Breast epithelium (tissue), 4 donors: ENCODE measurements at regions not wholly inside any gene's neighbourhood (a gene's known extent, or its start where the extent isn't known, plus 50 kb on each side); places are given as distances from the start of the nearest gene placed in this dataset.

Experiments used
- DNase-seq, 2 donors: peaks; one replicate each; pipeline ENCODE4 v3.0.0-alpha.2; 2019; ENCODE audit warnings: low spot score in 2 of 2
- H3K27ac ChIP-seq, 2 donors: fragments of 200-600 bp; sonication (generic) in 1 of 2; one replicate each; pipeline ENCODE4 v1.5.1; 2016 to 2019; ENCODE audit warnings: mild to moderate bottlenecking in 1 of 2
- H3K27me3 ChIP-seq, 2 donors: fragments of 200-600 bp; sonication (generic) in 1 of 2; one replicate each; pipeline versions ENCODE4 v1.5.1 to v1.6.0; 2017 to 2019; ENCODE audit warnings: control low read depth in 1 of 2, mild to moderate bottlenecking in 1 of 2
- H3K36me3 ChIP-seq: fragments of 200-600 bp; one replicate; pipeline ENCODE4 v1.5.1; 2019
- H3K4me1 ChIP-seq, 2 donors: fragments of 200-600 bp; sonication (generic); one replicate each; pipeline ENCODE4 v1.5.1; 2016 to 2019; ENCODE audit warnings: control low read depth in 1 of 2
- H3K4me3 ChIP-seq, 3 donors: fragments of 200-600 bp; sonication (generic); 1 replicate in 2 of 3; 2 replicates in 1 of 3; pipeline ENCODE4 v1.5.1; 2016 to 2019; ENCODE audit warnings: mild to moderate bottlenecking in 3 of 3, moderate library complexity in 2 of 3
- H3K9me3 ChIP-seq, 2 donors: fragments of 200-600 bp; sonication (generic) in 1 of 2; one replicate each; pipeline ENCODE4 v1.5.1; 2016 to 2019; ENCODE audit warnings: control low read depth in 1 of 2
- POLR2A ChIP-seq: fragments of 450-650 bp; IDR thresholded peaks from one replicate; pipeline ENCODE4 v1.6.1; 2016; ENCODE audit warnings: antibody characterized with exemption, mild to moderate bottlenecking, moderate library complexity
- POLR2AphosphoS5 ChIP-seq, 3 donors: sonication (generic); formaldehyde crosslinking; IDR thresholded peaks; one replicate each; pipeline ENCODE4 v1.6.1; 2017; ENCODE audit warnings: antibody characterized with exemption in 3 of 3
- intact Hi-C: fragments of 100-400 bp; cut with DNase I; formaldehyde crosslinking; loops from one replicate; pipeline ENCODE4 v1.15.1; 2023; ENCODE audit warnings: low total_unique reads
- TF ChIP-seq, protein P1 (sequence below), 3 donors: fragments of 450-650 bp; IDR thresholded peaks; one replicate each; pipeline ENCODE4 v1.5.1; 2016 to 2017; ENCODE audit warnings: antibody characterized with exemption in 3 of 3, mild to moderate bottlenecking in 3 of 3, moderate library complexity in 3 of 3

DNA sequence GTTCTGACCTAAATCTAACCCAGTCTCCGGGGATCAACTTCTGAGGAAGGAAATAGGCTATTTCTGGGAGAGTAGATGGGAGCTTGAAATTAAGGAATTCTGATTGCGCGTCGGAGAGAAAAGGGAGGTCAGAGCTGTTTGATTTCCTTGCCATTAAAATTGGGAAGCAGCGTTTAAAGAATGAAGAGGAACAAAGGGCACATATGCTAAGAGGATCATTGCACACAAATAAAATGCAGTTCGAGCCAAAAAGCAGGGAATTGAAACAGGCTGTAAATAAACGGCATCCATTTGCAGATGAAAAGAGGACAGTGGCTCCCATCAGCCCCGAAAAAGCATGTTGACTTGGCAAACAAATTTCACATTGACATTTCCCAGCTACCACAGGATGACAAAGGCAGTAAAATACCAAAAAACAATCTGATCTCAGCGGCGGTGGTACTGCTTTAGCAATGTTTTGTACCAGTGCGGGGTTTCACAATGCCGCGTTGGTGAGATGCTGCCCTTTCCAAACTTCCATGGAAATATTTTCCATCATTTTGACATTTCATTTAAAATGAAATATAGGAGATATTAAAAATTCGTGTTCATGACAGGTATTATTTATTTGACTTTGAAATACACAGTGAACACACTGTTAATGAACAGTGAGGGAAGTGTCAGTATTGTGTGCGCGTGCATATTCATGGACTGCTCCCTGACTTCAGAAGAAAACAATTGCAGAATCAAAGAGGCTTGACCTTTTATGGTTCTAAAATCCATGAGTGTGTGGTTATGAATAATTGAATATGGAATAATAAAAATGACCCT, 108.8 kb downstream of the SQOR start:
- H3K4me3 ChIP-seq: peak overlapping the region in 1 of 3 donors; percentile 11
- no peak for DNase-seq
- no peaks in the 10 kb centered on the region for H3K4me1 ChIP-seq
- no peaks in the 10 kb centered on the region for H3K36me3 ChIP-seq
- TF ChIP-seq POLR2A (no peak), POLR2AphosphoS5 (IDR thresholded peaks at IDR 0.05) (no peak)
- TF ChIP-seq, protein P1, sequence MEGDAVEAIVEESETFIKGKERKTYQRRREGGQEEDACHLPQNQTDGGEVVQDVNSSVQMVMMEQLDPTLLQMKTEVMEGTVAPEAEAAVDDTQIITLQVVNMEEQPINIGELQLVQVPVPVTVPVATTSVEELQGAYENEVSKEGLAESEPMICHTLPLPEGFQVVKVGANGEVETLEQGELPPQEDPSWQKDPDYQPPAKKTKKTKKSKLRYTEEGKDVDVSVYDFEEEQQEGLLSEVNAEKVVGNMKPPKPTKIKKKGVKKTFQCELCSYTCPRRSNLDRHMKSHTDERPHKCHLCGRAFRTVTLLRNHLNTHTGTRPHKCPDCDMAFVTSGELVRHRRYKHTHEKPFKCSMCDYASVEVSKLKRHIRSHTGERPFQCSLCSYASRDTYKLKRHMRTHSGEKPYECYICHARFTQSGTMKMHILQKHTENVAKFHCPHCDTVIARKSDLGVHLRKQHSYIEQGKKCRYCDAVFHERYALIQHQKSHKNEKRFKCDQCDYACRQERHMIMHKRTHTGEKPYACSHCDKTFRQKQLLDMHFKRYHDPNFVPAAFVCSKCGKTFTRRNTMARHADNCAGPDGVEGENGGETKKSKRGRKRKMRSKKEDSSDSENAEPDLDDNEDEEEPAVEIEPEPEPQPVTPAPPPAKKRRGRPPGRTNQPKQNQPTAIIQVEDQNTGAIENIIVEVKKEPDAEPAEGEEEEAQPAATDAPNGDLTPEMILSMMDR (IDR thresholded peaks at IDR 0.05): no peak
- no peak overlapping the region for H3K27ac ChIP-seq
- no peaks in the 10 kb centered on the region for H3K27me3 ChIP-seq
- intact Hi-C loops: no loop called here
- H3K9me3 ChIP-seq: no peaks in the 10 kb centered on the region

DNA sequence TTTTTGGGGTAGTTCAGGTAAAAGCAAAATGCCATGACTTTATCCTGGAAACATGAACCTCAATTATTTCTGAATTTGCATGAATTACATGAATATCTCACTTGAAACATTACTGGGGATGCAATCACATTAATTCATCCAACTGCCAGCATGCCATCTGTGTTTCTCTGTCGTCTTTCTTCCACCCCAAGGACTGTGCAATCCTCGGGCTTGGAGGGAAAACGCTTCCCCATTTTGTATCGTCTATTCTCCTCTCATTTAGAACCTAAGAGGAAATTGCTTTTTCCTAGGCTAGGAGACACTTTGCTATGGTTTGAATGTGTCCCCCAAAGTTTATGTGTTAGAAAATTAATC, 109.4 kb downstream of the SQOR start:
- Histone ChIP-seq H3K4me1 (no peaks in the 10 kb centered on the region), H3K27me3 (no peaks in the 10 kb centered on the region), H3K9me3 (no peaks in the 10 kb centered on the region), H3K36me3 (no peaks in the 10 kb centered on the region), H3K27ac (no peak overlapping the region), H3K4me3 (no peak overlapping the region)
- DNase-seq: no peak
- TF ChIP-seq, protein P1 (IDR thresholded peaks at IDR 0.05): no peak
- TF ChIP-seq POLR2A: no peak
- no peak for TF ChIP-seq POLR2AphosphoS5 (IDR thresholded peaks at IDR 0.05)
- intact Hi-C loops: no loop called here

DNA sequence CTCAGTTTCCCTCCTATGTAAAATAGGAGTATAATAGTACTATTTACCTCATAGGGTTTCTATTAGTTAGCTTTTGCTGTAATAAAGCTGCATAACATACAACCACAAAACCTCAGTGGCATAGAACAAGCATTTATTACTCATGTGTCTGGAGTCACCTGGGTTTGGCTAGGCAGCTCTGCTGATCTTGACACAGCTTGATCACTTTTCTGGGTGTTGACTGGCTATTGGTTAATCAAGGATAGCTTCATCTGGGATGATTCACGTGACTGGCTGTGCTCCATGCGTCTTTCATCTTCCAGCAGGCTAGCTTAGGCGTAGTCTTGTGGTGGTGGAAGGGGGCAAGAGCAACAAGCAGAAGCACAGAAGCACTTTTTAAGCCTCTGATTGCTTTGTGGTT, 112.6 kb downstream of the SQOR start:
- Histone ChIP-seq H3K27me3 (no peaks in the 10 kb centered on the region), H3K36me3 (no peaks in the 10 kb centered on the region), H3K9me3 (no peaks in the 10 kb centered on the region), H3K4me1 (no peaks in the 10 kb centered on the region), H3K4me3 (no peak overlapping the region), H3K27ac (no peak overlapping the region)
- no peak for TF ChIP-seq POLR2A
- TF ChIP-seq, protein P1 (IDR thresholded peaks at IDR 0.05): no peak
- TF ChIP-seq POLR2AphosphoS5 (IDR thresholded peaks at IDR 0.05): no peak
- intact Hi-C loops: no loop called here
- DNase-seq: no peak

DNA sequence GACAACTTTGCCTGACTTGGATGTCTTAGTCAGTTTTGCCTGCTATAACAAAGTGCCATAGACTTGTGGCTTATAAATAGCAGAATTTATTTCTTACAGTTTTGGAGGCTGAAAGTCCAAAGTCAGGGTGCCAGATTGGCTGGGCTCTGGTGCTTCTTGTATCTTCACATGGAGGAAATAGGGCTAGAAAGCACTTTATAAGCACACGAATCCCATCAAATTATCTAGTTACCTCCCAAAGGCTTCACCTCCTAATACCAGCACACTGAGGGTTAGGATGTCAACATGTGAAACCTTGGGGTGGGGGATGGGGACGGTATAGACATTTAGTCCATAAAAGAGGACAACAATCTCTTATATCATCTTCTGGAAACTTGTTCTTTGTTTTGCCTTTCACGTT, 116.8 kb downstream of the SQOR start:
- H3K36me3 ChIP-seq: no peaks in the 10 kb centered on the region
- no peak overlapping the region for H3K4me3 ChIP-seq
- H3K9me3 ChIP-seq: no peaks in the 10 kb centered on the region
- H3K27ac ChIP-seq: no peak overlapping the region
- TF ChIP-seq, protein P1 (IDR thresholded peaks at IDR 0.05): no peak
- TF ChIP-seq POLR2AphosphoS5 (IDR thresholded peaks at IDR 0.05) (no peak), POLR2A (no peak)
- H3K4me1 ChIP-seq: no peaks in the 10 kb centered on the region
- no peak for DNase-seq
- H3K27me3 ChIP-seq: no peaks in the 10 kb centered on the region
- intact Hi-C loops: no loop called here

DNA sequence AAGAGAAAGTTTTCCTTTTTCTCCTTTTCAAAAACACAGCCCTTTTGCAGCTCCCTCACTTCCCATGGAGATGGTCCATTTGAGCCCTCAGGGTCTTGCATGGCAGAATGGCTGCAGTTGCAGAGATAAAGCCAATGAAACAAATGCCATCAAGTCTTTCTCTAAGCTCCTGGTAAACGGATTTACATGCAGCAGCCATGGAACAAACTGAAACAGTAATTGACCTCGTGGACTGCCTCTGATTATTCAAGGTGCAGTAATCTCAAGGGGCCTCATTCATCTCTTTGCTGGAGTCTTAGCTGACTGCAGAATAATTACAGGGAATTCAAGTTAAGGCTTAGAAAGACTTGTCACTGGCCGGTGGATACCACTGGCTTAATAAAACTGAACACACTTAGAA, 125.1 kb downstream of the SQOR start:
- H3K4me3 ChIP-seq: no peak overlapping the region
- no peaks in the 10 kb centered on the region for H3K27me3 ChIP-seq
- no peak for TF ChIP-seq POLR2AphosphoS5 (IDR thresholded peaks at IDR 0.05)
- no peak for TF ChIP-seq POLR2A
- TF ChIP-seq, protein P1 (IDR thresholded peaks at IDR 0.05): no peak
- H3K9me3 ChIP-seq: no peaks in the 10 kb centered on the region
- no peaks in the 10 kb centered on the region for H3K4me1 ChIP-seq
- no peak for DNase-seq
- no peak overlapping the region for H3K27ac ChIP-seq
- H3K36me3 ChIP-seq: no peaks in the 10 kb centered on the region
- intact Hi-C loops: no loop called here
